Uterus (tissue), 3 donors: ENCODE measurements at regions not wholly inside any gene's neighbourhood (a gene's known extent, or its start where the extent isn't known, plus 50 kb on each side); places are given as distances from the start of the nearest gene placed in this dataset.

ENCODE experiments used
- DNase-seq, 2 donors: peaks; one replicate each; pipeline ENCODE4 v3.0.0-alpha.2; 2019 to 2020
- H3K27ac ChIP-seq, 2 donors: fragments of 200-600 bp; sonication (generic); 1 replicate in 1 of 2; 2 replicates in 1 of 2; pipeline ENCODE4 v1.5.1; 2016 to 2018
- H3K27me3 ChIP-seq, 2 donors: fragments of 200-600 bp; sonication (generic); one replicate each; pipeline ENCODE4 v1.5.1; 2018 to 2019; ENCODE audit warnings: control low read depth in 1 of 2
- H3K36me3 ChIP-seq, 2 donors: fragments of 200-600 bp; sonication (generic); one replicate each; pipeline ENCODE4 v1.5.1; 2019; ENCODE audit warnings: control low read depth in 1 of 2
- H3K4me1 ChIP-seq, 2 donors: fragments of 200-600 bp; sonication (generic); one replicate each; pipeline ENCODE4 v1.5.1; 2018 to 2019; ENCODE audit warnings: control low read depth in 1 of 2
- H3K4me3 ChIP-seq, 2 donors: fragments of 200-600 bp; sonication (generic); 1 replicate in 1 of 2; 2 replicates in 1 of 2; pipeline ENCODE4 v1.5.1; 2018 to 2019; ENCODE audit warnings: mild to moderate bottlenecking in 1 of 2
- H3K9me3 ChIP-seq, 2 donors: fragments of 200-600 bp; sonication (generic); one replicate each; pipeline ENCODE4 v1.5.1; 2019; ENCODE audit warnings: control low read depth in 1 of 2
- POLR2A ChIP-seq, 2 donors: fragments of 450-650 bp; IDR thresholded peaks; one replicate each; pipeline ENCODE4 v1.6.1; 2016; ENCODE audit warnings: antibody characterized with exemption in 2 of 2, mild to moderate bottlenecking in 1 of 2, moderate library complexity in 1 of 2
- intact Hi-C: fragments of 100-400 bp; cut with DNase I; formaldehyde crosslinking; loops from one replicate; pipeline ENCODE4 v1.15.1; 2023; ENCODE audit warnings: low total_unique reads
- TF ChIP-seq, protein P1 (sequence below), 4 experiments: fragments of 200-600 bp in 2 of 4; fragments of 450-650 bp in 2 of 4; sonication (generic) in 2 of 4; IDR thresholded peaks; one replicate each; pipeline ENCODE4 v1.5.1; 2016 to 2019; ENCODE audit warnings: antibody characterized with exemption in 4 of 4, mild to moderate bottlenecking in 2 of 4, moderate library complexity in 1 of 4
- donor health status: DM: yes; HTN: yes; CAD: no.

GRCh38 chr6:168145747-168146596 lies 67.0 kb upstream of the FRMD1 start:
- Histone ChIP-seq H3K36me3 (no peaks in the 10 kb centered on the region), H3K27me3 (no peaks in the 10 kb centered on the region), H3K27ac (no peak overlapping the region), H3K4me3 (no peak overlapping the region), H3K9me3 (no peaks in the 10 kb centered on the region), H3K4me1 (no peaks in the 10 kb centered on the region)
- TF ChIP-seq POLR2A (IDR thresholded peaks at IDR 0.05), result no peak
- TF ChIP-seq, protein P1, sequence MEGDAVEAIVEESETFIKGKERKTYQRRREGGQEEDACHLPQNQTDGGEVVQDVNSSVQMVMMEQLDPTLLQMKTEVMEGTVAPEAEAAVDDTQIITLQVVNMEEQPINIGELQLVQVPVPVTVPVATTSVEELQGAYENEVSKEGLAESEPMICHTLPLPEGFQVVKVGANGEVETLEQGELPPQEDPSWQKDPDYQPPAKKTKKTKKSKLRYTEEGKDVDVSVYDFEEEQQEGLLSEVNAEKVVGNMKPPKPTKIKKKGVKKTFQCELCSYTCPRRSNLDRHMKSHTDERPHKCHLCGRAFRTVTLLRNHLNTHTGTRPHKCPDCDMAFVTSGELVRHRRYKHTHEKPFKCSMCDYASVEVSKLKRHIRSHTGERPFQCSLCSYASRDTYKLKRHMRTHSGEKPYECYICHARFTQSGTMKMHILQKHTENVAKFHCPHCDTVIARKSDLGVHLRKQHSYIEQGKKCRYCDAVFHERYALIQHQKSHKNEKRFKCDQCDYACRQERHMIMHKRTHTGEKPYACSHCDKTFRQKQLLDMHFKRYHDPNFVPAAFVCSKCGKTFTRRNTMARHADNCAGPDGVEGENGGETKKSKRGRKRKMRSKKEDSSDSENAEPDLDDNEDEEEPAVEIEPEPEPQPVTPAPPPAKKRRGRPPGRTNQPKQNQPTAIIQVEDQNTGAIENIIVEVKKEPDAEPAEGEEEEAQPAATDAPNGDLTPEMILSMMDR (IDR thresholded peaks at IDR 0.05), result no peak
- peak; percentile 6 to 11 for DNase-seq
- intact Hi-C loops, result no loop called here

DNA sequence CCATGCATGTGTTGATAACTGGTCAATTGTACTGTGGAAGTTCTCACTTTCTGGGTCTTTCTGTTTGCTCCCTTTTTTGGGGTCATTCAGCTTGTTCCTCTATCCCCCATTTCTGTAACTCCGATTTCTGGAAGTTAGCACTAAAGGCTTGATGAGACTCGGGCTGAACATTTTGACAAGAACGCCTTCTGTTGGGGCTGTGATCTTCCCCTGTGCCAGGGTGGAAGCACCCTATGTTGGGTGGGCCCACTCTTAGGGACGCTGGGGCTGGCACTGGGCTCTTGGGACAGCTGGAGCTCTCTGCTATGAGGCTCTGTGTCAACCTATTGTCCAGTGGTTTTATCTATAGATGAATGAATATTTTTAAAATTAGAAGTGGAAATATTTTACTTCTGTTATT lies 60.1 kb upstream of the FRMD1 start:
- DNase-seq, result no peak
- intact Hi-C loops, result no loop called here
- TF ChIP-seq, protein P1 (IDR thresholded peaks at IDR 0.05), result no peak
- no peak for TF ChIP-seq POLR2A (IDR thresholded peaks at IDR 0.05)
- Histone ChIP-seq H3K4me3 (no peak overlapping the region), H3K36me3 (no peaks in the 10 kb centered on the region), H3K9me3 (no peaks in the 10 kb centered on the region), H3K4me1 (no peaks in the 10 kb centered on the region), H3K27ac (no peak overlapping the region), H3K27me3 (no peaks in the 10 kb centered on the region)

- Histone ChIP-seq H3K9me3 (no peaks in the 10 kb centered on the region), H3K36me3 (no peaks in the 10 kb centered on the region), H3K27ac (no peak overlapping the region), H3K4me1 (no peaks in the 10 kb centered on the region), H3K4me3 (no peak overlapping the region), H3K27me3 (no peaks in the 10 kb centered on the region)
- DNase-seq, result peak in 1 of 2 donors; percentile 5
- TF ChIP-seq, protein P1 (IDR thresholded peaks at IDR 0.05), result no peak
- TF ChIP-seq POLR2A (IDR thresholded peaks at IDR 0.05), result no peak
- intact Hi-C loops, result no loop called here
Observed at GRCh38 chr6:168138436-168138835, 59.4 kb upstream of the FRMD1 start.

GRCh38 chr6:168137024-168137423 lies 58.0 kb upstream of the FRMD1 start:
- Histone ChIP-seq H3K27ac (no peak overlapping the region), H3K27me3 (no peaks in the 10 kb centered on the region), H3K4me3 (no peak overlapping the region), H3K36me3 (no peaks in the 10 kb centered on the region), H3K4me1 (no peaks in the 10 kb centered on the region), H3K9me3 (no peaks in the 10 kb centered on the region)
- intact Hi-C loops, result no loop called here
- no peak for TF ChIP-seq POLR2A (IDR thresholded peaks at IDR 0.05)
- TF ChIP-seq, protein P1 (IDR thresholded peaks at IDR 0.05), result no peak
- DNase-seq, result no peak

DNA sequence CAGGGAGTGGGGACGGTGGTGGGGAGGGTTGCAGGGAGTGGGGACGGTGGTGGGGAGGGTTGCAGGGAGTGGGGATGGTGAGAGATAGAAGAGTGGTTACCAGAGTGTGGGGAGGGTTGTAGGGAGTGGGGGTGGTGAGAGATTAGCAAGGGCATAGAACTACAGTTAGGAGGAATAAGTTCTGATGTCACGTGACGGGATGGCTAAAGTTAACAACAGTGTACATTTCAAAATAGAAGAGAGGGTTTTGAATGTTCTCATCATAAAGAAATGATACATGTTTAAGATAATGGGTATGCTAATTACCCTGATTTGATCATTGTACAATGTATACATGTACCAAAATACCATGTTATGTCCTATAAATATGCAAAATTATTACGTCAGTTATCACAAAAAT lies 57.6 kb upstream of the FRMD1 start:
- Histone ChIP-seq H3K27me3 (no peaks in the 10 kb centered on the region), H3K9me3 (no peaks in the 10 kb centered on the region), H3K27ac (no peak overlapping the region), H3K36me3 (no peaks in the 10 kb centered on the region), H3K4me3 (no peak overlapping the region), H3K4me1 (no peaks in the 10 kb centered on the region)
- intact Hi-C loops, result no loop called here
- DNase-seq, result no peak
- TF ChIP-seq, protein P1 (IDR thresholded peaks at IDR 0.05), result no peak
- no peak for TF ChIP-seq POLR2A (IDR thresholded peaks at IDR 0.05)
